T1000 (cell line): ENCODE measurements at regions not wholly inside any gene's neighbourhood (a gene's known extent, or its start where the extent isn't known, plus 50 kb on each side); places are given as distances from the start of the nearest gene placed in this dataset.

Experiments
- DNase-seq: peaks from one replicate; lab custom pipeline; 2025; ENCODE audit warnings: mixed read lengths; lab: John Stamatoyannopoulos, UW

DNA sequence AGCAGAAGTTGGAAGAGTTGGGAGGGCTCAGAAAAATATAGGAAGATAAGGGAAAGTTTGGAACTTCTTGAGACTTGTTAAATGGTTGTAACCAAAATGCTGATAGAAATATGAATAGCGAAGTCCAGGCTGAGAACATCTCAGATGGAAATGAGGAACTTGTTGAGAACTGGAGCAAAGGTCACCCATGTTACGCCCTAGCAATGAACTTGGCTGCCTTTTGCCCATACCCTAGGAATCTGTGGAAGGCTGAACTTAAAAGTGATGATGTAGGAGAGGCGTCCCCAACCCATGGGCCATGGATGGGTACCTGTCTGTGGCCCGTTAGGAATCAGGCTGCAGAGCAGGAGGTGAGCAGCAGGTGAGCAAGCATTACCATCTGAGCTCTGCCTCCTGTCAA is 347.8 kb downstream of the ARL4A start:
- no peak for DNase-seq

DNA sequence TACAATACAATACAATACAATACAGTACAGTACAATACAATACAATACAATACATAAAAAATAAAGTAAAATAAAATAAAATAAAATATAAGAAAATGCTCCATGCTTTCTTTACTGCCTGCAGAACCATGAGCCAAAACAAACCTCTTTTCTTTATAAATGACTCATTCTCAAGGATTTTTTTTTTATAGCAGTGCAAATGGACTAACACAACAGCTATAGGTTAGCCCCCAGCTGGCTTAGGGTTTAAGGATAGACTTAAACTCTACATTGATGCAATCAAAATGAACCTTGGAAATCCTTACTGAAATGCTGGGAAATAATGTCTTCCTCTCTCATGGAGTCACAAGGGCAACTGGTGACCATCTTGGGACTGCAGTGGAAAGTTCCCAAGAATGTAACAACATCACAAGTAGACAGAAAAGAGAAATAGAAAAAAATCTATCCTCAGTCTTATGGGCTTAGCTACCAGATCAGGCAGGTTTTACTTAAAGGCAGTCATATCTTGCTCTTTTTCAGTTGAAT is 348.9 kb downstream of the ARL4A start:
- no peak for DNase-seq

DNA sequence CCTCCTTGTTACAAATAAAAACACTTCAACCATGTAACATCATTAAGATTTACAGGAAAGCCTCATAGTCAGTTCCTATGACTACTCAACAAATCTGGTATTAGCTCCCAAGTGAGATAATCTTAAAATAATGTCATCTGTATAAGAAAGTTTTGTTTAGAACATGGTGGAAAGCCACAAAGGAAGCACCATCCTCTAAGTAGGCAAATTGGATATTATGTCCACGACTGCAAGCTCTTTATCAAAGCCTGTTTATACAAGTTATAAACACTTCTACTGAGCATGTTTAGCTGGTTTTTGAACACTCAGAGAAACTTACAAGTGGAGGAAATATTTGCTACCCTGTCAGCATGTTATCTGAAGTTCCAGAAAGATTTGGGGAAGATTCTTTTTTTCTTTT is 349.8 kb downstream of the ARL4A start:
- DNase-seq, result no peak

DNA sequence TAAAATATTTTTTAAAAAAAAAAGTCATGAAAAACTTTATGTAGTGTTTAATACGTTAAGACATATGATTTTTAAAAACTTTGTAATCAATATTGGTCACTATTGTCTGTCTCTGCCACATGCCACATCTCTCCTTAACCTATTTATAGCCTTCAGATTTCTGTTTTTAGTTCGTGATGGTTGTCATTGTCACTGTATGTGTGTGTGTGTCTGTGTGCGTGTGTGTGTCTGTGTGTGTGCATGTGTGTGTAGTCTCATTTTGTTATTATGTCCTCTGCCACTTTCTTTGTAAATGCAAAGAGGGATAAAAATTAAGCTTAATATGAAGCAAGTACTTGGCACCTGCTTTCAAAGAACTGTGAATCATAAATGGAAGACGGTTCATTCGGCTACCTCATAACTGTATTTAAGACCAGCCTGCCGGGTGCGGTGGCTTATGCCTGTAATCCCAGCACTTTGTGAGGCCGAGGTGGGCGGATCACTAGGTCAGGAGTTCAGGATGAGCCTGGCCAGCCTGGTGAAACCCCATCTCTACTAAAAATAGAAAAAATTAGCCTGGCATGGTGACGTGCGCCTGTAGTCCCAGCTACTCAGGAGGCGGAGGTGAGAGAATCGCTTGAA is 354.0 kb downstream of the ARL4A start:
- DNase-seq, result no peak

DNA sequence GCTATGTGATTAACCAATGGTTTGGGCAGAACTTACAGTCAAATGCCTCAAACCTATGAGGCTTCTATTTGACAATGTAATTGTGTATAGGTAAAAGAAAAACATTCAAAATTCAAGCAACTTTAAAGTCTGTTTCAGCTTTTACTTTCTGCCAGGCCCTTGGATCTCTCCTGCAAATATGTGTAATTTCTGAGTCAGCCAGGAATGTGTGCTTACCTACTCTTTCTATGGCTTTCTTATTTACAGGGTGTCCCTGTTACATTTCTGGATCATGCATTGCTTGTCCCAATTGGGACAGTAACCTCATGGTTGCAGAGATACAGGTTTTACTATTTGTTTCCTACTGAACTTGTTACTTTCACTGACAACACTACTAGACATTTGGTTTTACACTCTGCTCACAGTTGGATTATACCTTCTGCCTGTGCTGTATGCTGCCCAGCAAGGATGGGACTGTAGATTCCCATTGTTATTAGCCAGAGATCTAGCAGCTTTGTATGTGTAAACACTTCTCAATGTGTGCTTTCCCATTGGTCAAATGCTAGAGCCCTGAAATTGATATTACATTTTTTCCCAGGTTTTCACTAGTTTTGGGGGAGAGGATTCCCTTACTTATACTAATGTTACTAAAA is 355.3 kb downstream of the ARL4A start:
- DNase-seq, result no peak

DNA sequence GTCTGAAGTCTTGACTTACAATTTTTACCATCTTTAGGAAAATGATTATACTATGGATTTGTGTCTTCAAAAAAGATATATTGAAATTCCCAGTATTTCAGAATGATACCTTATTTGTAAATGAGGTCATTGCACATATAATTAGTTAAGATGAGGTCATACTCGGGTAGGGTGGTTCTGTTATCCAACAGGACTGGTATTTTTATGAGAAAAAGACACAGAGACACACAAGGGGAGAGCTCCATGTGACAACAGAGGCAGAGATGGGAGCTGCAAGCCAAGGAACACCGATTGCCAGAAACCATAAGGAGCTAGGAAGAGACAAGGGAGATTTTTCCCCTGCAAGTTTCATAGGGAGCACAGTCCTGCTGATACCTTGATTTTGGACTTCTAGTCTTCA is 356.9 kb downstream of the ARL4A start:
- DNase-seq, result no peak

DNA sequence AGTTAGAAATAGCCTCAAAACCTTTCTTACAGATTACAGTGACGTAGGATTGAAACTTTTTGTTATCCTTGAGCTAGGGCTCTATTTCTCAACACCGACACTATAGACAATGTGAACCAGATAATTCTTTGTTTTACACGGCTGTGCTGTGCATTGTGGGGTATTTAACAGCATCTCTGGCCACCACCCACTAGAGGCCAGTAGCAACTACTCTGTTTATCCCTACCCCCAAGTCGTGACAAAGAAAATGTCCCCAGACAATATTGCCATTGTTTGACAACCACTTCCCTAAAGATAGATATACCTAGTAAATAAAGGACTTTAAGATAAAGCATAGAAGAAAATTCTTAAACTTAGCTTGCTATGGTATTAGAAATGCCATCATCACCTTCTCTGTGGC is 359.6 kb downstream of the ARL4A start:
- DNase-seq, result no peak

DNA sequence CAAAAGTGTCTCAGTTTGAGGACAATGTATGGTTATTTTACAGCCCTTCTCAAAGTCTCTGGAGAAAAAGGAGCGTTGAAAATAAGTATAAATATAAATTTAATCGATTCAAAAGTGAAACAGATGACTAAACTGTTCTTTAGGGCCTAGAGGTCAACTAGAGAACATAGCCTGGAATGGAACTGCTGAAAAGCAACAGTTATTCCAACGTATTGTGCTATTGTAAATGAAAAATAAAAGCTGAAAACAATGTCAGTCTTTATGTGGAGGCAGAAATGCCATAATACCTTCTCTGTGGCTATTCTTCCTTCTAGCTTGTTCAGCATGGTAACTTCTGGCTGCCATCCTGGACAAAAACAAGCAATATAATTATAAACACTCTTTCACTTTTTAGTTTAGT is 362.5 kb downstream of the ARL4A start:
- no peak for DNase-seq

DNA sequence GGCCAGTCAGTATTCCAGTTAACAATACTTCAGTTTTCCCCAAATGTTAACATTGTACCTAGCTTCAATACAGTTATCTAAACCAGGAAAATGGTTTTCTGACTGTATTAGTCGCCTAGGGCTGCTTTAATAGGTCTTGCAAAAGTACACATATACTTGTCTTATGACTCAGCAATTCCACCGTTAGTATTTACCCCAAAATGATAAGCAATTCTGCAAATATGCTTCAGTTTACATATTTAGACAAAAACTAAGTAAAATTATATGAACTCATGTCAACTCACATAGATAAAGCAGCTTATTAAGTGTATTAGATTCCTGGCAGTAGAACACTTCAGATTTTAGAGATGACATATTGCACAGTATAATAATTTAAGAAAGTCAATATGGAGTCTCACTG is 363.3 kb downstream of the ARL4A start:
- DNase-seq, result no peak

DNA sequence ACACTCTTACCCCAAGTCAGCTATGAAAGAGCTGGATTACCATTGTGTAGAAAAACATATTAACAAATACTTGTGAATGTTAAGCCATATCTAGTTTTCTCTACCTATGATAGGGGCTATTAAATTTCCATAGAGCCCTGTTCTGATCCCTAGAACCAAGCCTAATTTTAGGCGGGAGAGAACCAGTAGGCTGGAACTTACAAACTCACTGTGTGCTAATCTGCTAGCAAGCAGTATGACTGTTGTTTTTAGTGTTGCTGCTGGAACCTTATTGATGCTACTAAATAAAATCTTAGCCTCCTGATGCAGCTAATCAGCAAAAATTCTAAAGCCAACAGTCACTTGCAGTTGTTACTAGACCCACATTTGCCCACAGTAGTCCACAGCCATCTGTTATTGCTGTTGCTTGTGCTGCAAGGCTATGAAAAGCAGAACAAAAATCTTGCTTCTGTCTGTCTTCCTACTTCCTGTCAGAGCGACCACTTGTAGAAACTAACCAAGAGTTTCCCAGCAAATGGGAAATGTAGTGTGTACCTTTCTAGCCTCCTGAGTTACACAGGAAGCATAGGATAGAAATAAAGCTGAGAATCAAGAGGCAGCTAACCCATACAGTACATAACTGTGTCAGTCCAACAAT is 368.4 kb downstream of the ARL4A start:
- DNase-seq, result no peak

DNA sequence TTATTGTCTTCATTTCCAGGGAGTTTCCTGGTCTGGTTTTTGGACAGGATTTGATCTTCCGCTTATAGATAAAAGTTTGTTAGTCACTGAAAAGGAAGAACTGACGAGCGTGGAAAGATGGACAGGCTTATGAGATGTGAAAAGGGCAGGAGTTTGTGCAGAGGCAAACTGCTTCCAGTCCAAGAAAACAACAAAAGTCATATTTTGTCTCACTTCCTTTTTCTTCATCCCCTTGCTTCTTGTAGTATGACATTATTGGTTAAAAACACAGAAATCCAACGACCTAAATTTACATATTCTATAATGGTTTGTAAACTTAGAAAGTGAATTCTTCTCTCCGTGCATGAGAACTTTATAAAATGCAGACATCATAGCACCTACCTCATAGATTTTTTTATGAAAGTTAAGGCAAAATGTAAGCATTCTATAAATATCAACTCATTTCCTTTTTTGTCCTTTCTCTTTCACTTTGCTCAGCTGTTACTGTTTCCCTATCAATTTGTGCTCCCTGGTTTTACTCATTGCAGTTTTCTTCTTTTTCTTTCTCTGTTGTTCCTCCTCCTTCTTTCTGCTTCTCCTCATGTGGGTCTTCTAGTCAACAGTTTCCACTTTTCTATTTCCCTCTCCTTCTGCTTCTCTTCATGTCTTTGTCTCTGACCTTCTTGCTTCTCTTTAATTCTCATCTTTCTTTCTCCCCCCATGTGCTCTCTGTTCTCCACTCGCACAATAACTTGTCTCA is 370.2 kb downstream of the ARL4A start:
- DNase-seq, result no peak

DNA sequence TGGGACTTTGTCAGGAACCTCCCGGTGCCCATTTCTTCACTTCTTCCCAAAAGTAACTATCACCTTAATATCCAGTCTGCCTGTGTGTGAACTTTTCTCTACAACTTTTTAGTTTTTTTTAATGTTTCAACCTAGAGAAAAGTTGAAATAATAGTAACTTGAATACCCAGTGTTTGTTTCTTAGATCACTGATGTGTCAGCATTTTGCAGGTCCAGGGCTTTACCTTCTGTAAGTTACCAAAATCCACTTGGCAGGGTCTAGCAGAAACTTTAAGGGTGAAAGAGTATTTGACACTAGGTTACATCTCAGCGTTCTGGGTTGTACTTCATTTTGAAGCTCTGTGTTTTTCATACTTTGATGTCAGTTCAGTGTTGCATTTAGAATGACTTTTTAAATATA is 372.7 kb downstream of the ARL4A start:
- DNase-seq, result no peak

DNA sequence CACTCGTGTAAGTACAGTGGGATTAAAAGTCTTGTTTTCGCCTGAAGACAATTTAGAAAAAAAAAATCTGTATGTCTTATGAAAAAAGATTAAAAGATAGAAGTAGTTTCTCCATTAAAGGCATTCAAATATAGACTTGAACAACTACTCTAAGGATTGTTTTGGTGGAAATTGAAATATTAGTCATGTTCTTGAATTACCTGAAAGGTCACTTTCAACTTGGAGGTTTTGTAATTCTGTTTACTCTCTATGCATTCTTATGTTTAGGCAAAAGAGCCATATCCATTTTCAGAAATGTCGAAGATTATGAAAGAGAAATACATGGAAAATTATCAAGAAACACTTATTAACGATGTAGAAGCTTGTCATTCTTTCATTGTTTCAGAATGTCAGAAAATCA is 373.7 kb downstream of the ARL4A start:
- no peak for DNase-seq

DNA sequence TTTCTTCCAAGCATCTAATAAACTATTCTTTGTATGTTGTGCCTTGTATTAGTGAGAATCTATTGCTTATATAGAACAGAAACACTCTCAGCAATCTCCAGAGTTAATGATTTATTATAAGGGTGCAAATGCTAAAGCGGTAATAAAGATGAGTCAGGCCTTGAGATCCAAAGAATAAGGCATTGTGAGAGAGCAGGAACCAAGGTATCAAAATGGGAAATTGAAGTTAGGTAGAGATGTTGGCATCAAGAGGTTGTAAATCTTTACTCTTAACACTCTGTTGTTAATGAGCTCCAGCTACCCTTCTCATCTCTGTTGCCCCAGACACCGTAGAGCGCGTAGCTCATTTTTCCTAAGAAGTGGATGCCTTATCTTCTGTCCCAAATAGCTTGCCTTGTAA is 375.2 kb downstream of the ARL4A start:
- DNase-seq, result no peak

DNA sequence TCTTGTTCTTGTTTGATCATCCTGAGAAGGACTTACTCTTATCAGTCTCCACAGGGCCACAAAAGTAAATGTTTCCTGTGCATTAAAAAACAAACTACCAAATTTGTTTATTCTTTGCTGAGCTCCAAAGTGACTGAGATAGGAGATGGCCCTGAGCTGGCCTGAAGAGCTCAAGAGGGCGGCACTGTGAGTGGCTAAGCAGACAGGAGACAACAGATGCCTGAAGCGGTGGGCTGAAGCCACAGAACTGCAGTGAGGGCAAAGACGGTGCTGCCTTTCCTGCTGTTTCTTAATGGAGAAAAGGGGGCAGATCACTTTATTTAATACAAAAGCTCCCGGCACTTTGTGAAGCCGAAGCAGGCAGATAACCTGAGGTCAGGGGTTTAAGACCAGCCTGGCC is 379.6 kb downstream of the ARL4A start:
- no peak for DNase-seq

DNA sequence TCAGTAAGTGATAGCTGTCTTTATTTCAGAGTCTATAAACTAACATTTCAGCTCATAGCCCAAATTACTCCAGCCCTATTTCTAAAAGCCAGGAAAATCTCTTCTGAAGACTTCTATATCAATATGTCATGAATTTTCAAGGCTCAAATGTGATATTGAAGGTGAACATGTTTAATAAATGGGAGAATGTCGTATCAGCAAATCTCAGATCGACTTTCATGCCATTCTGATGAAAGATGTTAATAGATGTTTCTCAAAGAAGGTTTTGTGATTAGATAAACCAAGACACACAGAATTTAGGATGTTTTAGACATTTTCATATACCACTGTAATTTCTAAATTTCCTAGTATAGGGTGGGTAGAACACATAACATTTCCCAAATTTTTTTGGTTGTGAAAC is 380.6 kb downstream of the ARL4A start:
- no peak for DNase-seq

DNA sequence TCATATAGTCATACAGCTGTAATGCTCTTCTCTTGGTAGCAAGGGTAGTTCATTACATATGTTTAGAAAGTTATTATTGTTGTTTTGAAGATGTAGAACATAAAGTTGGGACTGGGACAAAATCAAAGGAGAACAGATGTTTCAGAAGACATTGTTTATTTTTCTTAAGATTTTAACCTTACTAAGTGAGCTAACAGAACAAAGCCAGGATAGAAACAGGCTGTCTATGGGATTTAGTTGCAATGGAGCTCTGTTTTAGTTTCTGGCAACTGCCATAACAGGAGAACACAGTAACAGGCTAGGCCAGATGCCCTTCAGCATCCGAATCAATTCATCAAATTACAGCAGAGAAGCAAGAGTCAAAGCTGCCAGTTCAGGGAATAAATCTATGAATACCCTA is 382.4 kb downstream of the ARL4A start:
- DNase-seq, result no peak

DNA sequence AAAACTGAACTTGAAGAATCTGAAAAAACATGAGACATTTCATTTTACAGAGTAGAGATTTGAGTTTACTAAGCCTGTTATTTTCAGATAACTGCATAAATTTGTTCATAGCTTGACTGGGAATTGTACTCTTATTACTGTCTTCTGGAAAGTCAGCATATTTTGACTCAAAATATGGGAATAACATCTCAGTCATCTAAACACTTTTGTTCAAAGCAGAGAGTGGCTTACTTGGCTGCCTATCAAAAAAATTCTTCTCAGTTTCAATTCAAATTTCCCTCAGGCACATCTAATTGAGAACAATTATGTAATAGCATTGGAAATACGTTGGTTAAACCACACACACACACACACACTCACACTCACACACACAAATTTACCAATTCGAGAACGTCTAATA is 384.6 kb downstream of the ARL4A start:
- DNase-seq, result no peak

DNA sequence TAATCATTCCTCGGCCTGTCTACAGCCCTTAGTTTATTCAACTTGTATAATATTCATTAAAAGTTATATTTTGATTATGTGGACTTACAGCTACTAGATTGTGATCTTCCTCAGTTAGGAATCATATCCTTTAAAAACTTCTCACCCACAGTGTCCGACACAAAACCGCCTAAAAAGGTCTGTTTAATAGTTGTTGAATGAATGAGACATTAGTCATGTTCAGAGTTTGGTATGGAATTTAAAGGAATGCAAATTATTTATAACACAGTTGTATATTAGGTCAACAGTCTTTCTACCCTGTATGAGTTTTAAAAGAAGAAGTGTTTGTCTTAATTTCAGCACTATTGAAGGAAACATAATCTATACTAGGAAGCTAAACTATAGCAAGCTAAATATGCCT is 390.0 kb downstream of the ARL4A start:
- DNase-seq, result no peak

DNA sequence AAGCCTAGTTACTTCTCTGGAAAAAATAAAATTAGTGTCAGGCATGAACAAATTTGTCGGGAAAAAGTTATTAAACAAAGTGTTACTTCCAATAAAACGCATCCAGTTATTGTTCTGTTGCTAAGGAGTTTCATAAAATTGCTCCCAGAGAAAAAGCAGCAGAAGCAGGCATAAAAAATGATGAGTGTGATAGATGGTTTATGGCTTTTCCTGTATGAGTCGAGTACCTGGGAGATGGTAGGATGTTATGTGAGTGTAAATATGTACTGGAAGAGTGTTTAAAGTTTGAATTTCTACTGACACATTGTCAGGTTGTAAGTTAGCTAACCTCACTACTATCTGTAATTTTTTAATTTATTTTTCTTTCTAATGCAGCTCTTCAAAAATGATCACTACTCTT is 390.7 kb downstream of the ARL4A start:
- no peak for DNase-seq

DNA sequence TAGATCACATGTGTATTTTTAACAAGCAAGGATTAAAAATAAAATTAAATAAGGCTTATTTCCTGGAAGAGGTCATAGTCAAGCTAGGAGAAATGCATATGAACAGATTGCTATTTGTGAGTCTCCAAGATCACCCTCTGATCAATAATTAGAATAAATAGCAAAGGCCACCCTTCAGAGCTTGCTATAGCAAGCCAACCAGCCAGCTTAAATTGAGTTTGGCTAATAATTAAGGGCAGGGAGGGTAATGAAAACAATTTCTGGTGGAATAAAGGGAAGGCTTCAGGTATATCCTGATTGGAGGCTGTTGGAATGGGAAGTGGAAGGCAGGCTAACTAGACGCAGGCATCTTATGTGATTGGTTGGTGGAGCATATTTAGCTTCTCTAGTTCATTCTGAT is 403.5 kb downstream of the ARL4A start:
- no peak for DNase-seq

DNA sequence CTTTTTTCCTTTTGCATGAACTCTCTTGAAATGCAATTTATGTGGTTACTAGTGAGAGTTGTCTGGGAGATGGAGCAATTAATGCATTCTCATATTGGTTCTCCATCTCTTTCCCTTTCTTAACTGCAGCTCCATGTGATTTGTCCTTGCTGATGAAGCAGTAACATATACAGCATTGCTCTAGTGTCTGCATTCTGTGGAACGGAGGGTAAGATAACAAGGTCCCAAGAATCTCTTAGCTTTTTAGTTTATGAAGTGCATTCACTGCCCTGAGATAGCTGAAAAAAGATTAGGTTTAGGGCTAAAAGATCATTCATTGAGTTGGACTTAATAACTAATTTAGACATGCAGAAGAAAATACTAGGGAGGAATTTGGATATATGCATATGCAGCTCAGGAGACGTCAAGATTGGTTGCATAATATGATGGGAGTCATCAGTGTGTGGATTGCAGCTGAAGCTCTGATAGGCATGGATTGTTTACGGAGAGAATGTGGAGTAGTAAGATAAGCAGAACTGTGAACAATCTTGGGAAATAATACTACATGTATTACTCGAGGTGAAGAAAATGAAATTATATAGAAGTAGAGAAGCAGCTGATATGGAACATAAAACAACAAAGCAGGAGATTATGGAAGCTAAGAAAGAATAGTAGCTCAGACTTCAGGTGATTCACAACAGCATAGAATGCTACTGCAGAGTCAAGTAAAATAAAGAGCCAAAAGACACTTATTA is 404.7 kb downstream of the ARL4A start:
- DNase-seq, result no peak
